ENCODE measurements at regions not wholly inside any gene's neighbourhood (a gene's known extent, or its start where the extent isn't known, plus 50 kb on each side); places are given as distances from the start of the nearest gene placed in this dataset.

- Mint-ChIP-seq H3K36me3 (ENCODE audit: insufficient read depth) (no peaks in the 10 kb centered on the region), H3K4me1 (ENCODE audit: low read depth) (peaks cover 3% of the 10 kb centered on the region), H3K9me3 (ENCODE audit: low read depth) (no peaks in the 10 kb centered on the region), H3K27ac (no peak overlapping the region), H3K27me3 (no peaks in the 10 kb centered on the region), H3K4me3 (ENCODE audit: low read depth) (no peak overlapping the region)
- TF ChIP-seq CTCF (IDR thresholded peaks at IDR 0.05; ENCODE audit: unreplicated experiment): no peak
- no peak for DNase-seq (ENCODE audit: low spot score, unreplicated experiment)
Measured at GRCh38 chr5:57627661-57628060, 145.1 kb upstream of the ACTBL2 start.

- no peaks in the 10 kb centered on the region for H3K9me3 Mint-ChIP-seq (ENCODE audit: low read depth)
- H3K27ac Mint-ChIP-seq: no peak overlapping the region
- no peaks in the 10 kb centered on the region for H3K27me3 Mint-ChIP-seq
- no peaks in the 10 kb centered on the region for H3K36me3 Mint-ChIP-seq (ENCODE audit: insufficient read depth)
- H3K4me3 Mint-ChIP-seq (ENCODE audit: low read depth): no peak overlapping the region
- DNase-seq (ENCODE audit: low spot score, unreplicated experiment): no peak
- peaks cover 3% of the 10 kb centered on the region for H3K4me1 Mint-ChIP-seq (ENCODE audit: low read depth)
- no peak for TF ChIP-seq CTCF (IDR thresholded peaks at IDR 0.05; ENCODE audit: unreplicated experiment)
Measured at GRCh38 chr5:57626703-57627102, 144.1 kb upstream of the ACTBL2 start.

- Mint-ChIP-seq H3K4me3 (ENCODE audit: low read depth) (no peak overlapping the region), H3K4me1 (ENCODE audit: low read depth) (no peaks in the 10 kb centered on the region), H3K36me3 (ENCODE audit: insufficient read depth) (no peaks in the 10 kb centered on the region), H3K9me3 (ENCODE audit: low read depth) (no peaks in the 10 kb centered on the region), H3K27me3 (no peaks in the 10 kb centered on the region), H3K27ac (no peak overlapping the region)
- no peak for TF ChIP-seq CTCF (IDR thresholded peaks at IDR 0.05; ENCODE audit: unreplicated experiment)
- DNase-seq (ENCODE audit: low spot score, unreplicated experiment): no peak
Measured at GRCh38 chr5:57621624-57622023, 139.0 kb upstream of the ACTBL2 start.

- no peak overlapping the region for H3K4me3 Mint-ChIP-seq (ENCODE audit: low read depth)
- no peaks in the 10 kb centered on the region for H3K9me3 Mint-ChIP-seq (ENCODE audit: low read depth)
- H3K4me1 Mint-ChIP-seq (ENCODE audit: low read depth): no peaks in the 10 kb centered on the region
- no peak for TF ChIP-seq CTCF (IDR thresholded peaks at IDR 0.05; ENCODE audit: unreplicated experiment)
- H3K27ac Mint-ChIP-seq: no peak overlapping the region
- H3K27me3 Mint-ChIP-seq: no peaks in the 10 kb centered on the region
- no peaks in the 10 kb centered on the region for H3K36me3 Mint-ChIP-seq (ENCODE audit: insufficient read depth)
- no peak for DNase-seq (ENCODE audit: low spot score, unreplicated experiment)
Measured at GRCh38 chr5:57618767-57619381, 136.3 kb upstream of the ACTBL2 start.

- TF ChIP-seq CTCF (IDR thresholded peaks at IDR 0.05; ENCODE audit: unreplicated experiment): no peak
- no peak for DNase-seq (ENCODE audit: low spot score, unreplicated experiment)
- Mint-ChIP-seq H3K9me3 (ENCODE audit: low read depth) (no peaks in the 10 kb centered on the region), H3K4me3 (ENCODE audit: low read depth) (no peak overlapping the region), H3K27me3 (no peaks in the 10 kb centered on the region), H3K27ac (no peak overlapping the region), H3K36me3 (ENCODE audit: insufficient read depth) (no peaks in the 10 kb centered on the region), H3K4me1 (ENCODE audit: low read depth) (no peaks in the 10 kb centered on the region)
Measured at GRCh38 chr5:57613741-57614140, 131.1 kb upstream of the ACTBL2 start.
